GM03348 (cell line): ENCODE measurements at regions not wholly inside any gene's neighbourhood (a gene's known extent, or its start where the extent isn't known, plus 50 kb on each side); places are given as distances from the start of the nearest gene placed in this dataset.

ENCODE experiments used
- DNase-seq: peaks from one replicate; pipeline ENCODE4 v3.0.0; 2012; ENCODE audit warnings: low spot score

DNA sequence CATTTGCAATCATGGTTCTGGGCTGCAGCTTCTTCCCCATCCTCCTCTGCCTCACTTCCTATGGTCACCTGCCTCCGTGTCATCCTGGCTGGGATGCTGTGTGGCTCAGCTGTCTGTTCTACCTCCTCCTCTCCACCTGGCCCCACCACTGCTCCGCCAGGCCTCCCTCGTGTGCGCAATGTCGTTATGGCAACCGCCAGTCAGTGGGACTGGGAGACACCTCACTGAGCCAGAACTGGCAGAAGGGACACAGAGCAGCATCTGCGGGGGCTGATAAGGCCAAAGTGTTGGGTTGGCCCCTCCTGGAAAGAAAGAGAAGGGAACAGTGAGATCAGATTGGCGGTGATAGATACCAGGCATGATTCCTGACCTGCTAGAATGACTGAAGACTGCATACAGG is 527.5 kb downstream of the INHBA start:
- no peak for DNase-seq

DNA sequence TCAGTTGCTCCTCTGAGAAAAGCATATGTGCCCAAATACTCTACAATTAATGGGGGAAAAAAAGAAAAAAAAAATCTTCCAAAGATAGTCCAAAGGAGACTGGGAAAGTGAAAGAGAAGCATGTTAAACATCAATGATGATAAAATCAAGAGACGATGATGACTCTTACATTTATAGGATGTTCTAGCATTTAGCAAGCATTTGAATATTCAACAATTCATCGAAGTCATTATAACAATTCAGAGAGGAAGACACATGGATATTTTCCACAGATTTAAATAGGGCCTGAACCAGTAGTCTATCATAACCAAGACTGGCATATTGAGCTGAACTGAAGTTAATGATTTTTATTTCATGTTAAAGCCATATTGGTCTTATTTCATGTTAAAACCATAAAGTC is 528.4 kb downstream of the INHBA start:
- no peak for DNase-seq

DNA sequence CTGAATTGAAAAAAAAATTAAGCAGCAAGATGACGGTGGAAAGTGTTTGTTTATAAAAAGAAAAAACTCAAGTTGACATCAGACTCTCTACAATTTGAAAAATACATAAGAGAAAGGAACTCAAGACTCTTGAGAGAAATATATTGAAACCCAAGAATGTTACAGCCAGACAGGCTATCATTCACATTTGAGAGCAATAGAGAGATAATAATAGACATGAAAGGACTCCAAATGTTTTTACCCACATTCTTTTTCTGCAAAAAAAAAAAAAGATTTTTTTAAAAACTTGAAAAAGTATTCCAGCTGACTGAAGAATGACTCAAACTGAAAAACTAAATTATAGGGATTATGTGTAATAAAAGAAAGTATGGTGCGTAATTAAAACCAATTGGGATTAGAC is 532.4 kb downstream of the INHBA start:
- peak; percentile 14 for DNase-seq

DNA sequence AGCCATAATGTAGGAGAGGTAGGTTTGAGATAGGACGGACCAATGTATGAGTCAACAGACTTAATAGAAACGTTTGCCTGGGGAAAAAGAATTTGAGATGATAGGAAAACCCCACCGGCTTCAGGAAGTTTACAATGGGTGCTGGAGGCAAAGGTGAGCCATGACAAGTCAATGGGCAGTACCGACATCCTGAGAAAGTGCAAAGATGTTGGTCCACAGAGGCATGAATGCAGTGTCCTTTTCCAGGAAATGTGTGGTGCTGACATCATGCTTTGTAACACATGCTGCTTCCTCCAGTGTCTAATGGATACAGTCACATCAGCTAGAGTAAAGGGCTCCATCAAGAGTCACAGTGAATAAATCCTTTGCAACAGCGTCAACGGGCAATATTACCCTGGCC is 533.6 kb downstream of the INHBA start:
- no peak for DNase-seq

DNA sequence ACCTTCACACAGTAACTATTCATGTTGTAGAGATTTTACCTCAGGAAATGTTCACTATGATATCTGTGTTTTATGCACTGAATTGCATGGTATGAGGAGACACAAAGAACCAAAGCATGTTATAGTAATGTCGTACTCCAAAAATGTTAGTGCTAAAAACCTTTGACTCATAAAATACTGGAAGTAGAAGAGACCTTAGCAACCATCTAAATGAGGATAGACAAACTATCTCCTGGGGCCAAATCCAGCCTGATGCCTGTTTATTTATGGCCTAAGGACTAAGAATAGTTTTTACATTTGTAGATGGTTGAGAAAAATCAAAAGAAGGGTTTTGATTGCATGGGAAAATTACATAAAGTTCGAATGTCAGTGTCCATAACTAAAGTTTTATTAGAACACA is 535.1 kb downstream of the INHBA start:
- no peak for DNase-seq

DNA sequence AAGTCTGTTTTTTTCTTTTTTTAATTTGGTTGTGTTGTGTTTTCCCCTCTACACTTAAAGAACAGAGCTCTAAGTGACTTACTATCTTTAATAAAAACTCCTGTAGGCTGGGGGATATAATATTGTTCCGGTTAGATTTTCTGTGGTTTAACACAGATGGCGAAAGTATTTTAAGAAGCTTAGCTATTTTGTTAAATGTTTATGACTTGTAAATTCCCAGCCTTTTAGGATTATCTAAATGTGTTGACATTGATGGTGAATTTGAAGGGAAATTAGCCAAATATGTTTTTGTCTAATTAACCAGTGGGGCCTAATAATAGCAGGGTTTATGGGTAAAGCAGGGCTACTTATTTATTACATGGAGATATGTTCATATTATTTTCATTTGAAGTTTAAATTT is 538.5 kb downstream of the INHBA start:
- peak; percentile 21 for DNase-seq

DNA sequence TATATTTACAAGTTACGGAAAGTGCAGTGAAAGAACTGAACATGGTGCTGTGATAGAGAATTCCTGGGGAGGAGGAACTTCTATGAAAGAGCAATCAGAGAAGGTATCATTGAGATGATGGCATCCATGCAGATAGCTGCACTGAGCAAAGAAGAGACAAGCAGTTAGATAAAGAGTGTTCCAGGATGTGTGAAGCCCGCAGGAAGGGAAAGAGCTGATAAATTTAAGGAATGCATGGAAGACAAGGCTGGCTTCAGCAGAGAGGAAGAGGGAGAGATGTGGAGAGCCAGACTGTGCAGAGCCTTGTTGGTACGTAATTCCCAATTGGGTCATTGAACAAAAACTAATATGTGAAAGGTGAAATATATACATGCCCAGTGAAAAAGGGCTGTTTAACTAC is 538.9 kb downstream of the INHBA start:
- DNase-seq: no peak

DNA sequence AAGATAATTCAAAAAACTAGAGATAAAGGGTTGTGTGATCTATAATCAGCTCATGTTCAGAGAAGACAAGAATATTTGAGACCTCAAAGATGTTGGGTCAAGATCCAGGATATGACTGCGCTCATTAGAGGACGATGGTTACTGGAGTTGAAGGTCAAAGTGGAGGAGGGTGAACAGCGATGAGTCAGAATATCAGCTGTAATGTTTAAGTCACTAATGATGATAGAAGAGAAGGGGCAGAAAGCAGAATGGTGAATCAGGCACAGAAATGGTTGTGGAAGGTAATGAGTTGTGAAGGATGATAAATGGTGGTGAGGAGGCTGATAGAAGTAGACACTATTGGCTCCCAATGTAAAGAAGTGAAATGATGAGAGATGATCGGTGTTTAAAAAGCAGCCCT is 540.3 kb downstream of the INHBA start:
- DNase-seq: no peak

DNA sequence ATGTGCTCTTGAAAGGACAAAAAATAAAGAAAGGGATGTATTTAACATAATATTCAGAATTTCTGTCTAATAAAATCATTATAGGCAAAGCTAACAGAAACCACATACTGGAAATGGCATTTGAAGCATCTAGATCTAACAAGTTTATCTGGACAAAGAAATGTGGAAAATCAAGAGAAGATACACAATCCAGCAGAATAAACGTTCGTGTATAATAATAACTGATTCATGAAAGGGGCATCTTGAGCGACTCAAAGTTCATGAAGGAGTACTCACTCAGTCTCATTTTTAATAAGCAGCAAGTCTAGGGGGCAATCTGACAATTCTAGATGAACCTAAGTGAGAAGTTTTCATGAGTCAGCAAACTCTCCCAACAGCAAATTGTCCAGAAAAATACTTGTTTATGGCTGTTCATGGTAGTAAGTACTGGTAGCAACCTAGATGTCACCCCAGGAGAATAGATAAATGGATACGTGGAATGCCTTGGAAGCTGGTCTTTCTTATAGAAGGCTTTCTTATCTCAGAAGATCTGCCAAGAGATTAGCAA is 541.8 kb downstream of the INHBA start:
- no peak for DNase-seq

DNA sequence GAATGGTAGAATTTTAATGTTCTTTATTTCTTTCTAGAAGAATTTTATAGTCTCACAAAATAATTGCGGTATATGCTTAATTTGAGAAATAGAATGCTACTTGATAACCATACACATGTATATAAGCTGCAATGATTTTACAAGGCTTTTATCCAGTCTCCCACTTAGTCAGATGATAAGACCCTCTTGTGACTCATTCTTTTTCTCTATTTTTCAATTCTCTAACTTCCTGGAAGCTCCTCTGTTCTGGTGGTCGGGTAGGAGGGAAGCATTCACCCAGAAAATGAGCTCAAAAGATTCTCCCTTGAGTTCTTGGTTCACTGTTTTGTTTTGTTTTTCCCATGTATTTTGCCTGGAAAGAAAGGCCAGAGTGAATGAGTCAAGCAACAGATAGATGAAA is 546.6 kb downstream of the INHBA start:
- DNase-seq: no peak

DNA sequence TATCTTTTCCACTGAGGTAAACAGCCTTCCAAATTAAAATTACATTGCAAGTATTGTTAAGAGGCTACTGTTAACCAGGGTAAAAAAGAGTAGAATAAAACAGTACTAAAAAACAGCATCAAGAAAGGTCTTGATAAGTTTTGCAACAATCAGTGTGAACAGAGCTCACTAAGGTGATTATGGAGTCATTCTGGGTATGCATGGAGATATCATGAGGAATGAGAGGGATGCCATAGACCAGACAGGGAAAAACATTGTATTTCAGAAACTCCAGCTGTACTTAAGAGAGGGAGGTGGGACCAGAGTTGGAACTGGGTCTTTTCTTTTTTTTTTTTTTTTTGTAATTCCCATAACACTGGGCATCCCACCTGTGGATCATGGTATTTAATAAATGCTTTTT is 549.6 kb downstream of the INHBA start:
- no peak for DNase-seq

DNA sequence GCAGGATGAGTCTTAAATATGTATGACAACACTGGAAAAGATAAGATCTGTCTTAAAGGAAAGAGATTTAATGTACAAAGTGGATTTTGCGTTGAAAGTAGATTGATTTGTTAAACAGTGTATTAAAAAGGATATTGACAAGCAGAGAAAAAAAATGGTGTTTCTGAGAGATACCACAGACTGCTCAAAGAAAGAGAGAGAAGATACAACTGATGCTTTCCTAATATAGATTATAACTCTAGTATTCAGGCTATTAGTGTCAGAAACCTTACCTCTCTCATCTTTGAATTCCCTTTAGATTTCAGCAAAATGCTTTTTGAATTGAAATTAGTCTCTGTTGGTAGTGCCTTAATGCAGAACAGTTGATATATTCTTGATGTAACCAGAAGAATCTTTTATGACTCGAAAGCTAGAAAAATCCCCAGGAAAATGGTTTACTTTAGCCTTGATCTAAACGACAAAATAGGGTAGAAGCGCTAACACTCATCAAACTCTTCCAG is 550.7 kb downstream of the INHBA start:
- DNase-seq: no peak

DNA sequence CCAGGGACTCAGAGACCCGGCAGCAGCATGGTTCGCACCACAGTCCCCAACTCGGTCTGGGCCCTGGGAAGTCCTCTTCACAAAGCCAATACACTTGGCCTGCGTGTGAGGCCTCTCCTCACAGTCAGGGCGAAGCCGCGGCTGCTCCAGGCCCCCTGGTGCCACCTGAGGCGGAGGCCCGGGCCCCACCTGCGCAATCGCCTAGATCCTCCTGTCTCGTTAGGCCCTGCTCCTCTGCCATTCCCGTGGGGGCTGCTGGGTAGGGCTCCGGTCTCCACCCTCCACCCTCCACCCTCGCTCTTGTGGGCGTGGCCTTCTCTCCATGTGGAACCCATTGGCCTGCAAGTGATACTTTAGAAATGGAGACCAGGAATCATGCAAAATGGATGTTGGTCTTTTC is 553.3 kb downstream of the INHBA start:
- no peak for DNase-seq

DNA sequence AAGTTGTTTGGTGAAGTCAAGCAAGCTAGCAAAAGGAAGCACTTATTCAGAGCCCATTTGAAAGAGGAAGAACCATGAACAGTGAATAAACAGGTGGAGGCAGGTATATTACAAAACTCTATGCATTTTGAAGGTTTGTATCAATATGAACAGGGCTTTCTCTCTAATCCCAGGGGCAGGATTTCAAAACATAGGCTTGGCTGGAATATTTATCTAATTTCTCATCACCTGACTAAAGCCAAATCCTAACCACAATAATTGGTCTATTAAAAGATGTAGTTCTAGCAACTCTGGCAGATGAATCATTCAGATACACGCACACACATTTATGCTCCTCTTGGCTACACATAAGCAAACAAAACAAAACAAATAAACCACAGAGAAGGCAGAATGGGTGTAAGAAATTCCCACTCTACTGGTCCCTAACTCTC is 554.4 kb downstream of the INHBA start:
- DNase-seq: peak; percentile 73

DNA sequence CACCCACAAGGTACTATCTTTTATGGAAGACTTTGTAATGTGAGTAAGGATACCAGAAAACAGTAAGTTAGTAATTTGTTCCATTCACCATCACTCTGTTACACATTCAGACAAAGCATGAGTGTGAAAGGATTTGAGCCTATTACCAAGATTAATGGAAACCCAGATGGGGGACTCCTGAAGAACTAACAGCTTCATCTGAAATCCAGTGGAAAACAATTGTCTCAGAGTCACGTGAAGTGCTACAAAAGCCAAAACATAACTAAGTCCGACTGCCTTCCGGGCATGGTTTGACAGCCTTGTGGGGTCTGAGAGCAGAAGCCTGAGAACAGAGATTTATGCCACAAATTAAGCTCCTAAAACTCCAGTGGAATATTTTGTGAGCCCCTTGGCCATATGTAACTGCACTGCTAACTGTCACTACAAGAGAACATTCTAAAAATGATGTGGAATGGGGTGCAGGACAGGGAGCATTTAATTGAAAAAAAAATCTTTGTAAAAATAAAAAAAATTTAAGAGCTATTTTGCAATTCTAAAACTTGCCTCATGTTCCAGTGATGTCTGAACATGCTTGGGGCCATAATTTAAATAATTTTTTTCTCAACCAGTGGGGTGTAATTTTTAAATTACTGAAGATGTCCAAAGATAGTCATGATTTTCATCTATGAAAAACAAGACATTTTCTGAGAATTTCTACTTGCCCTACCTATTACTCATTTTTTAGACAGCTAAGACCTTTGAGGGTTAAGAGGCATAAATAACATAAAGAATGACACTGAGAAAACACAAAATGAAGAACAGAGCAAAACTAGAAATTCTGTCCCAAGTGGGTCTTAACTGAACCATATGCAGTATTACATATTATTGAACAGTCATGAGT is 555.0 kb downstream of the INHBA start:
- DNase-seq: no peak

DNA sequence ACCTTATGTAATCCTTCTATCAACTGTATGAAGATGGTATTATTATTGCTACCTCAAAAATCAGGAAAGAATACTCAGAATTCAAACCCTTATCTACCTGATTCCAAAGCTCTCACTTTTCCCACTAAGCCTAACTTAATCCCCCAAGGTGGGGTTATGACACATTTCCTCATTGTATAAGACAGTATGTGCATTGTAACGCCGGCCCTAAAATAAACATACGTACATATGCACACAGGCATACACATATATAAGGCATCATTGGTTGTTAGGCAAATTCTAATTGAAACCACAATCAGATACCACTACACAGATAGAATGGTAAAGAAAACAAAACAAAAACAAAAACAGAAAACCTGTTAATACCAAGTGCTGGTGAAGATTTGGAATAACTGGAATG is 556.5 kb downstream of the INHBA start:
- no peak for DNase-seq

DNA sequence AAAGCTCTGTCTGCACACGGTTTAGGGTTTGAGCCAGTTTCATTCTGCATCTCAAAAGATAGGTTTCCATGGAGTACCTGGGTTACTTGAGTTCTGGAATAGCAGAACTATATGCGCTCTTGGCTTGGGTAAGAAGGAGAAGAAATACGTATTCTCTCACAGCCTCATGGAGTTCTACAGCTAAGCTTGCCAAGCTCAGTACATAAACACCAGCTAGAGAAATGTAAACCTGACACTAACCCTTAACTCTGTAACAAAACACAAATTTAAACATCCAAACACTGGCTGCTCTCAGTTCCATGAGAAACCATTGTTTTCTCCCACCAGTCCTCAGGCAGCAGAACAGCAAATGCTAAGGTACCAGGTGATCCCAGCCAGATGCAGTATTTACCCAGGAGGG is 557.2 kb downstream of the INHBA start:
- DNase-seq: no peak

DNA sequence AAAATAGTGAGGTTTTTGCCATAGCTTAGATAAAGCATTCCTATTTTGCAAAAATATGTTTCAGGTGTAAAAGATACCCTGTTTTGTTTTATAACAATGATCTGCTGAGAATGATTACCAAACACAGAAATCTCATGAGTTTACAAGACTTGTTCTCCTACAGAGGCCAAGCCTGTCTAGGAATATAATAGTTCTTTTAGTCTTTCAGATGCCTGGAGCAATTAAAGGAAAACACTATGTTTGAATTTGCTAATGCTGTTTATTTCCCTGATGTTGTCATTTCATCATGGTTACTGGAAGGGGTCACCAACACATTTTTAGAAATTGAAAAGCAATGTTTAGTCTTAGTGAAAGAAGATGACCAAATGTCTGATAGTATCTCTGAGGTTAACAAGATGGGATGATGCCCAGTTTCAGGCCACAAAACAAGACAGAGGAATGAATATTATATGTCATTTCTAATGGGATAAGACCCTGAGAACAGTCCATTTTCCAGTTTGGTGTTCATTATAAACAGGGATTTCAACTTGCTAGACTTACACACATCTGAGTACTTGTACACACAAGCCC is 559.9 kb downstream of the INHBA start:
- DNase-seq: no peak

DNA sequence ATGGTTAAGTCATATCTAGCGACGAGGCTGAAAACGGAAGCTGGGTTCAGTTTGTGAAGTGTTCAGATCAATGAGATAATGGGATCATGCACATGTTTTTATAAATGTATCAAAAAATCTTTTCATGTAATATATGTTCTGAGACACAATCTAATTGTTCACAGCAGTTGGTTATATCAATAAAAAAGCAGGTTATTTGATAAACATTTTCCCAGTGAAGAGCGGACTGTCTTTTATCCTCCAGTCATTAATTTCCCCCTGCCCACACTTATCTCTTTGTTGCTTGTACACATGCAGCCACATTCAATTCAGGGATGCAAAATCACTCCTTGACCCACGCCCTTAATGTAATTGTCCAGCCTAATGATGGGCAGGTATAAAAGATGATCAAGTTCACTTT is 563.1 kb downstream of the INHBA start:
- no peak for DNase-seq

DNA sequence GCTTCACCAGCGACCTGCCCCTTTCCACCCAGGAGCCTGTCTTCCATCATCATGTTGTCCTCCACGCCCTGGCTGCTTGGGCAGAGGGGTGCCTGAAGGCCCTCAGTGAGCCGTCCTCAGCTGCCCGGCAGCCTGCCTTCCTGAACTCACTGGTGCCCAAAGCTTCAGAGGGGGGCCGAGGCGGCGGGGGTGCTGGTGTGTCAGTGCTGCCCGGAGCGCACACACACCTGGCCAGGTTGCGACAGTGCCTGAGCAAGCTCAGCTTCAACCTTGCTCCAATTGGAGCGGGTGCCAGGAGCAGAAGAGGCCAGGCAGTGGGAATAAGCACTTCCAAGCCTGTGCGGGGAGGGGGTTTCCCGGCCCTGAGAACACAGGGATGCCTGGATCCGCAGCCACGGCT is 566.3 kb downstream of the INHBA start:
- DNase-seq: no peak

DNA sequence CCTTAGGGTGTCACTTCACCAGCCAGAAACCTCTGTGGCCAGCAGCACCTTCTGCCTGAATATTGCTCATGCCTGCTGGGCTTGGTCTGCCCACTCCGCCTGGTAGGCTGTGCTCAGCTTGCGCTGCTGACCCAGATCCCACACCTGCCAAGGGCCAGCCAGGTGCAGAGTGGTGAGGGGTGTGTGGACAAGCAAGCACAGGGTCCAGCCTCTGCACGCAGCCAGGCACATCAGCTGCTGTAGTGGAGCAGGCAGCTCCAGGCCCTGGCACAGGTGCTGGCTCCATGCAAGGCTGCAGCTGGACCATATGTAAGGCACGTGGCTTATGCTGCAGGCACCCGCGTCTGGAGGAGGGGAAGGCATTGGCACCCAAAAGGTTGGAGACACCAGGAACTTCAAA is 567.4 kb downstream of the INHBA start:
- DNase-seq: no peak

DNA sequence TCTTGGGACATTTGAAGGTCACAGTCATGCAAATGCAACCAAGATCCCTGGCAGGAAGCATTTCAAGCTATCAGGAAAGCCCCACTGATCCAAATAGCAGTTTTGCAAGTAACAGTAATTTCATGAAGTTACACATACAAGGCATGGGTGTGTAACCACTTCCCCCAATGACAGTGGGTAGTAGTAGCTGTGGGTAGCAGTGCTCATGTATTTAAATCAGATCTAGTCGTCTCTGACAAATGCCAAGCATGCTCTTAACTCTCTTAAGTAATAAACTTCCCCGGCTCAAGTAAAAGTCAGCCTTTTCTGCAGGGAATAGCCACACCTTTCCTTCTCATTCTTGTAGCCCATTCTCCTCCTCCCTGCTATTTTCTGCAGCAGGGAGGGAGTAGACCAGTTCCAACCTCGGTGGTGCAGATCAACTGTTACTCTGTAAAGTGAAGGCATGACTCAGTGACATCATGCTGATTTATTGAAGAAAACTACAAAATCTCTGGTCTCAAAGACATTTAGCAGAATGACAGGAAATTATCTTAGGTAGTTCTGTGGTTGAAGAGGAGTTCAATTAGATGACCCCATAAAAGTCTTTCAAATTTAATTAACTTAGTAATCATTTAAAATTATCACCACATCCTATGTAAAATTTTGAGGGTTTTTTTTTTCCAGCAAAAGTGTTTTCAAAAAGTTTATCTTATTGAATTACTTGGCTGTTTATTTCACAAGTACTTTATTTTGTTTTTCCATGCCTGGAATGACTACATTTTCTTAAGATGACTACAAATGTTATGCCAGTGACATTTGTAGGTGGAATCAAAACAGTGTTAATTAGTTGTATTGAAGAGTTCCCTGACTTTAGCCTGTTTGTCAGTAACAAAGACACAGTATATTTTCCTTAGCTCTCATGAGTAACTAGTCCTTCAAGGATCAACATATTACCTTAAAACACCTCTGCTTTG is 568.3 kb downstream of the INHBA start:
- peak; percentile 40 for DNase-seq
